Umbilical cord (tissue), 1 donor: ENCODE measurements at regions not wholly inside any gene's neighbourhood (a gene's known extent, or its start where the extent isn't known, plus 50 kb on each side); places are given as distances from the start of the nearest gene placed in this dataset.

Source experiments
- DNase-seq: peaks from one replicate; pipeline ENCODE4 v3.0.0-alpha.2; 2015; ENCODE audit warnings: low spot score

DNA sequence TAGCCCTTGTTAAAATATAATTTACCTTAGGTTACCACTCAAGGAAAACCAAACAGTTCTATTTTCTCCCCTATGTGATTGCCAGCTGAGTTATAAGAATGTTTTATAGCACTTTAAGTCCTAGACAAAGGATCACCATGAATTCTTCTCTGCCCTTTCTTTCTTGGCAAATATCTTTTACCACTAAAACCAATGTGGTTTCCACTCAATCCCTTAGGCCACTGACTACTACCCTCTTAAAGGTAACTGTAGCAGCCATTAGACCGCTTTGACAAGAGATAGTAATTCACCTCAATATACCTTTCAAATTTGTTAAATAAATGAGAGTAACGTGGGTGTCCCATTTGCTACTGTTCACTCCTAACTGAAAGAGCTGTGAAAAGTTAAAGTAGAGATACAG lies 307.9 kb upstream of the PRMT6 start:
- DNase-seq: no peak

DNA sequence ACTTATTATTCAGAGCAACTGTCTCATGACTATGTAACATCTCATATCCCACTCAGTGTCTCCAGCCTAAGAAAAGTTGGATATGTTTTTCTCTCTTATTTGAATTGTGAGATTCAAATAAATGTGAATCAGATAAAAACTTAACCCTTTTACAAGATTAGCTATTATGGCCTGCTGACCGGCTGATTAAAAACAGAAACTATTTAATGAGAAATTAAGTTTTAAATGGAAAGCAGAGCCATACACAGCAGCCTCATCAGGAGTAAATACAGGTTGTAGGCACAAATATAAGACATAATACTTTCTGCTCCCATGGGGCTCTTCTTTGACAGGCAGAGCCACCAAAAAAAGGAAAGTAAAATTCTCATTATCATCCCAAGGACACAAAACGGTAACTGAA lies 307.0 kb upstream of the PRMT6 start:
- no peak for DNase-seq

DNA sequence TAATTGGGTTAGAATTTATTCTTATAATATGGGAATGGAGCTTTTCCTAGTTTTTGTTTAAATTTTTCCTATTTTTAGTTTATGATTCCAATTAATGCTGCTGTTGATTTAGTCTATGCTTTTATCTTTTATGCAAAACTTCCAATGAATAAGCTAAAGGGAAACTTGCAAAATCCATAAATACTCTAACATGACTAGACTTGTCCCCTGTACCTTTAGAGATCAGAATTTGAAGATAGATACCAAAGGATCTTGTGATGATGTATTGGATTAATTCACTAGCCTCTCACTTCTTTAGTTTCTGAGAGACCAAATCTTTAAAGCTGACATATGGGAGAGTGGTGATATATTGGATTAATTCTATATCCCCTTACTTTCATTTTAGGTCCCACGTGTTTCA lies 306.6 kb upstream of the PRMT6 start:
- no peak for DNase-seq

DNA sequence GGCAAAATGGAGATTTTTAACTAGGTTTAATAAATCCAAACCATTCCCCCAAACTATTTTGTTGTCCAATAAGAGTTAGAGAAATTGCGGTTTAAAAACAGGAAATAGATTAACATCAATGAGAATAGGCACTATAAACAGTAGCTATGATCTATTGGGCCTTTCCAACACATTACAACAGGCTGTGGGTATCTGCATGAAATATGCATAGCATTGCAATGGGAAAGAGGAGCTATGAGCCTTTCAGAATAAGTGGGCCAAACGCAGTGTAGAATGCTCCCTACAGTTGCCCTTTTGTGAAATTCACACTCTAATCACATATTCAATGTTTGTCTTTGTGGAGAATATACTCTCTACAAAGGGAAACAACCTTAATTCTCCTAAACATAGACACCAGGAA lies 305.5 kb upstream of the PRMT6 start:
- no peak for DNase-seq

DNA sequence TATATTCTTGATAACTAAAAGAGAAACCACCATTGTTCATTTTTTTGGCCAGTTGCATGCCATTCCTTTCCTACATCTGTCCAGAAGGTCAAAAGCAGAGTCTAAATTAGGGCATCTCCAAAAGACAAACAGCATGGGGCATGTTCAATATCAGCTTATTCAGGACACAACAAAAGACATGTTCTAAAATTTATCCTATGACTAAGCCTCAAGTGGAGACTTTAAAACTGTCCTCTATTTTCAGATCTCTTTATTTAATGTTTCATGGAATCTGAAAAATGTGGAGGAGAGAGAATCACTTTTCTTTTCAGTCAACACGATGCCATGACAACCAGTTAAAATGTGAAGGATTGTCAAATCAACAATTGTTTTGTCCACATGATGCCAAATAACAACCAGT lies 303.4 kb upstream of the PRMT6 start:
- DNase-seq: no peak

DNA sequence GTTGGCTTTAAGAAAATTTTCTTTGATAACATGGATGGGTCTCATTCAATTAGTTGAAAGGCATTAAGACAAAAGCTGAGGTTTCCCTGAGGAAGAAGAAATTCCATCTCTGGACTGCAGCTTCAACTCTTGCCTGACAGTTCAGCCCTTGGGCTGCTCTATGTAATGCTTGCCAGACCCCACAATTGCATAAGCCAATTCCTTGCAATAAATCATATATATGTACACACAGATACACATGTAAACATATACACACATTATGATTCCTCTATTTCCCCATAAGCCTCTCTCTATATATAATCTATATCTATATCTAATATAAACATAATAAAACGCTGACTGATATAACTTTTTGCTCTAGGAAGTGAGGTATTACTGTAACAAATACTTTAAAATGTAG lies 301.5 kb upstream of the PRMT6 start:
- DNase-seq: no peak

DNA sequence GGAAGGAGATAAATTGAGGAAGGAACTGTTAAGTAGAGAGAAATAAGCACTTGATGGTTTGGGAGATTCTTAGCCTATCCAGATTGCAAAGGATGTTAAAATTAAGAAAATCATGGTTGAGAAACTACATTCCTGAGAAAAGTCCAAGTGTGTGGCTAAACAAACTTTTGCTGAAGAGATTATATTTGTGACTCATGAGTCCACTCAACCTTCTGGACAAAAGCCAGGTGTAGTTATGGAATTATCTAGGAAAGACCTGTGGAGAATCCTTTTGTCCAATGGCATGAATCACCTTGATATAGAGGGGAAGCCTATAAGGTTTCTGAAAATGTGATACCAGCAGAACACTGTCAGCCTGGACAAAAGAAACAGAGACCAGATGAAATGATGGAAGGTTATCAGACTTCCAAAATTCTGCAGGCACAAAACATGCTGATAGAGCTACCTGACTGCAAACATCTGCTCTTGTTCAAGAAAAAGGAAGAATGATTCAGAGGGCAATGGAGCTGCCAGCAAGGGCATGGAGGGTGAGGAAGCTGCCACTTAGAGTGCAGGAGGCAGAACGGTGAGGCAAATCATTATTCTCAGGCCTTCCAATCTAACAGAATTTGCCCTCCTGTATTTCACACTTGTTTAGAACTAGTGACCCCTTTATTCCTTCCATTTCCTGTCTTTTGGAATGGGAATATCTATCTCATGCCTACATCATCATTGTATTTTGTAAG lies 300.6 kb upstream of the PRMT6 start:
- DNase-seq: no peak

DNA sequence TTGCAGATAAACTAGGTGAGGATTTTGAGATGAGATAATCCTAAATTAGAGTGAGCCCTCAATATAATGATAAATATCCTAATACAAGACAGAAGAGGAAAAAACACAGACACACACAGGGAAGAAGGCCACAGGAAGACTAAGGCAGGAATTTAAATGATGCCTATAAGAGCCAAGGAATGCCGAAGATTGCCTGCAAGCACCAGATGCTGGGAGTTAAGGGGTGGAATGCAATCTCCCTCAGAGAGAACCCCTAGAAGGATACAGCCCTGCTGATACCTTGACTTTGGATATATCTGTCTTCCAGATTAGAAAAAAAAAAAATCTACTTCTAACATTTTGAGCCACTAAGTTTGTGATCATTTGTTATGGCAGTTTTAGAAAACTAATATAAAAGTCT lies 299.7 kb upstream of the PRMT6 start:
- DNase-seq: no peak

DNA sequence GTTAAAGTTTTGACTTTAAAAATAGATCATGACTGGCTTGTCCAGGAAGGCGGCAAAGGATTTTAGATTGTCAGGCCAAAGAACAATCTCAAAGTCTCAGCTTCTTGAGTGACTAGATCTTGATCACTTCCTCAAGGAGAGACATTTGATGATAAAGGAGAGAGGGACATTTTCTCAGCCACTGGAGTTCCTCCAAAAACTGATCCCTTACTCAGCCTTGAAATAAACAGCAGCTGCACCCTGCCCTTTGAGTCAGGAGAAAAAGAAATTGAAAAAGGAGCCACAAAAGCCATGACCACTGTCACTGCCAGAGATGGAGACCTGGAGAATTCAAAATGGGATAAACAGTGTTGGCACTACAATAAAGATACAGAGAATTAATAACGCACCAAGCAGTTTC lies 288.4 kb upstream of the PRMT6 start:
- no peak for DNase-seq

DNA sequence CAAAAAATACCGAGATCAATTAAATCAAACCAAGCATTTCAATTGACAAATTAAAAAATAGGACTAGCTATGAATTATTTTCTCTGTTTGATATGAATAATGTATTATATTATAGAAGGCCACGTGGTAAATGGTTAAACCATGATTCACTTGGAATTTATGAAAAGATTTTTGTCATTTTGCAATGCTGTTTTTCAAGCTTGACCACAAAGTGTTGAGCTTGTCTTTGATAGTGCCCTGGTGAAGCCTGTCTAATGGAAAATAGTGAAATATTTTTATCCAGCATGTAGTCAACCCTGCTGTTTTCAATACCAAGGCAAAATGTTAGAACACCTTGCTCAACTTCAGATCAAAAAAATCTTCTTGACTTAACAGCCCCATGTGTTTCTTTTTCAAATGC lies 288.0 kb upstream of the PRMT6 start:
- peak; percentile 2 for DNase-seq

DNA sequence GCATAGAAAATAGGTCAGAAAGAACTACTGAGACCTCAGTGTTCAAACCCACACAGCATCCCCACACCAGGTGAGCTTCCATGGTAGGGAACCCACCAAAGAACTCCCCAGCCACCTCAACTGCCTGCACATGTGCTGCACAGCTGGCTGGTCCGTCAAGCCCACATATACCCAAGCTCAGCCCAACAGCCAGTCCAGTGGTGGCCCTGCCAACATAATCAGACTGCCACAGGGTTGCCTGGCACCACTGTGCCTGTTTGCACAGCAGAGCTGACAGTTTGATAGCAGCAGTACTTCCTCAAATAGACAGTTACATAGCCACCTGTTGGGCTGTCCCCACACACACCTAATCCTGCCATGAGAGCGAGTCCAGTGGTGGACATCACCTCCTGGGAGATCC lies 283.3 kb upstream of the PRMT6 start:
- no peak for DNase-seq

DNA sequence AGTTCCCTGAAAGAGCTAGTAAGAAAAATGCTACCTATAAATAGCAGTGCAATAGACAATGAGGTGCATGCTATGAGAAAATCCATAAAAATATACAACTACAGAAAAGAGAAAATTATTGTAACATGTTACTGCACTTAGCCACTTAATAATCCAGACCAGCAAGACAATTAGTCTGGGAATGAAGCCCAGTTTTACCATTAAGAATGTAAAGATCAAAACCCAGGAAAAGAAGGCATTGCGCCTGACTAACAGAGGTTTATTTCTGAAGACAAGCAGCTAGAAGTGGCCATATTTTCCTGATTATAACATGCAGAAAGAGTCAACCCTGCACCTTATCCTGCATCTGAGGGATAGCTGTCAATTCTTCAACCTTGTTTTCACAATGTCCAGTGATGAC lies 276.4 kb upstream of the PRMT6 start:
- DNase-seq: no peak

DNA sequence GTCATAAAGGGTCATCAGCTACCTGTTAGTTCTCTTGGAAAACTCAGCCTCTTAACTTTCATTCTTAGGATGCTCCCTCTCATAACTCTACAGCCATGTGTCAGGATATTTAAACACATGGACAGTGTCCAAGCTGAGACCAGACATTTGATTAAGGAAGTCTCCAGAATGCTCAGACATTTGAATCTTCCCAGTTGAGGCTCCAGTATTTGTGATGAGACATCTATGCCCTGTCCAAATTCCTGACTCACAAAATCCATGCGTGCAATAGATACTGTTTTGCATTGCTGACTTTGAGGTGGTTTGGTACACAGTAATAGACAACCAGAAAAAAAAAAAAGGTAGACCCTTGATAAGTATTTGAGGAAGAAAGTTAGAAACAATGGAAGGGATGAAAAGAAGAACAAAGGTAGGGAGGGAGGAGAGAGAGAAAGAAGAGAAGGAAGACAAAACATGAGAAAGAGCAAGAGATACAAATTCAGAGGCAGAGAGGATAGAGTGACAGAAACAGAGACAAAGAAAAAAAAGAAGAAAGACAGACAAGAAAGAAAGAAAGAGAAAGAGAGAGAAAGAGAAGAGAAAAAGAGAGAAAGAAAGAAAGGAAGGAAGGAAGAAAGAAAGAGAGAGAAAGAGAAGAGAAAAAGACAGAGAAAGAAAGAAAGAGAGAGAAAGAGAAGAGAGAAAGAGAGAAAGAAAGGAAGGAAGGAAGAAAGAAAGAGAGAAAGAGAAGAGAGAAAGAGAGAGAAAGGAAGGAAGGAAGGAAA lies 275.5 kb upstream of the PRMT6 start:
- no peak for DNase-seq

DNA sequence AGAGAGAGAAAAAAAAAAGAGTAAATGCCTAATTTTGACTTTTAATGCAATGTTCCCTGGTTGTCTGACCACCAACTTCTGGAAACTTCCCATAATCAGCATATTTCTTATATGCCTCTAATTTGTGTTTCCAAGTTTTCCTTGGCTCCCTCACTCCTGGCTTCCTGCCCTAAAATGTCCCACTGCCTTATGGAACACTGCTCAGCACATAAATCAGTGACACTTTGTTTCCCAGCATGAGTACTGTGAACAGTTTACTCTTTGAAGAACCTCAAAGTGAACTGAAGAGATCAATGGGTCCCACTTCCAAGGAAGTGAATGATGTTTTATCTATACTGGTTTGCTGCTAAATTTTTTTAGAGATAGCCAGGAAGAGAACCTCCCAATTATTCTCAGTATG lies 271.3 kb upstream of the PRMT6 start:
- no peak for DNase-seq

DNA sequence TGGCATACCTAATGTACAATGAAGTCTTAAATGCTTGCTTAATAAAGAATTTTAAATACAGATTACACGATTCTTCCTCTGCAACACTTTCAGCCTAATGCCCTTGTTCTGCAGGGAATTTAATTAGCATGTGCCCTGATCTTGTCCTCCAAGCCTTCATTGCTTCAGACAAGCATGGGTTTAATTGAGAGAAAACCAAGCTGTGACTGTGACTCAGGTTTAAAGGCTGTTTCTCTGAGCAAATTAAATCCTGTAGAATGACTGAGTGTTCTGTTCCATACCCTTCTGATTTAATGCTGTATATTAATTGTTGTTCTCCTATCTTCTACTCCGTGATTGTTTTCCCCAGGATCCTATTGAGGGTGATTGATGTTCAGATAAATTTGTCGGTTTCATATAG lies 269.0 kb upstream of the PRMT6 start:
- DNase-seq: no peak

DNA sequence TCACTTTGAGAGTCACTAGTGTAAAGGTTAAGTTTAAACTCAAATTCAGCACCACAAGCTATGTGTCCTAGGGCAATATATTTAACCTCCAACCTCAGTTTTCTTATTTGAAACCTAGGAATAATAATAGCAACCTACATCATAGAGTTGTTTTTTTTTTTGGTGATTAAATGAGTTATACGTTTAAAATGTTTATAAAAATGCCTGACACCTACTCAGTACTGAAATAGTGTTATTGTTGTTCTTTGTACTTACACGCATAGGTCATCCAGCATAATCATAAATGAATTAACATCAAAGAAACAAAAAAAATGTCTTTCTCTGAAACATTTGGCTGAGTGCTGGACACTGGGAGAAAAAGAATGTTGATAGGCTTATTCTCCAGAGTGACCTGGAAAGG lies 266.8 kb upstream of the PRMT6 start:
- DNase-seq: no peak

DNA sequence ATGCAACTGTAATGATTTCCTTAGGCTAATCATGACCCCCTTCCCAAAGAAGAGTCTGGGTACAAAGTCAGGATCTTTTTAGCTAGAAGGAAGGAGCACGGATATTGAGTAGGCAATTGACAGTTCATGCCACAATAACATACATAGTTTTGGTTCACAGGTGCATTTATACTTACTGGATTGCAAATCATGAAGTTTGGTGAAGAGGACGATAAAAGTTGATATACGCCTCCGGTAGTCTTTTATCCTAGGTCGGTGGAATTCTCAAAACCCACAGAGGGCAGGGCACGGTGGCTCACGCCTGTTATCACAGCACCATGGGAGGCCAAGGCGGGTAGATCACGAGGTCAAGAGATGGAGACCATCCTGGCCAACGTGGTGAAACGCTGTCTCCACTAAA lies 265.4 kb upstream of the PRMT6 start:
- DNase-seq: no peak

DNA sequence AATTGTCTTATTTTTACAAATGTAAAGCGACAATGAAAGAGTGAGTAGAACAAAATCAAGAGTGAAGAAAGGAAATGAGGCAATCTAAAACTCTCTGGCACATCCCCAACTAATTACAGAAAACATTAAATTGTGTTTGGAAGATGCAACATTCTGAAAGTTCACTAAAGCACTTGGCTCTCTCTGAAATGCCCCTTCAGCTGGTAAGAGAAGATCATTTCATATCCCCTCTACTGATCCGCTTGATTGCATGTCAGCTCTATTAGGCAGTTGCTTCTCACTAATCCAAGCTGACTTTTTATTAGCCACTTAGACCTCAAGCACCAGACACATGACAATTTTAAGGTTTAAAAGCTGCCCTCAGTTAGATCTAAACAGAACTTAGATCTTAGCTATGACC lies 262.8 kb upstream of the PRMT6 start:
- DNase-seq: no peak

DNA sequence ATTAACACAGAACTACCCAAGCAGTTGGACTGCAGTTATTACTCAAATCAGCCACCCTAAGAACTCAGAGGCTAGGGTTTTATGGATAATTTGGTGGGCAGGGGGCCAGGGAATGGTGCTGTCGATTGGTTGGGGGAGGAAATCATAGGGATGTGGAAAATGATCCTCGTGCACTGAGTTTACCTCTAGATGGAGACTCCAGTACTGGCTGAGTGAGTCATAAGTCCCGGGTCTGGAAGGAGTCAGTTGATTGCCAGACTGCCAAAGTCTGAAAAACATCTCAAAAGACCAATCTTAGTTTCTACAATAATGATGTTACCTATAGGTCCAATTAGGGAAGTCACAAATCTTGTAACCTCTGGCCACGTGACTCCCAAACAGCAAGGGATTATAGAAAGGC lies 257.5 kb upstream of the PRMT6 start:
- no peak for DNase-seq

DNA sequence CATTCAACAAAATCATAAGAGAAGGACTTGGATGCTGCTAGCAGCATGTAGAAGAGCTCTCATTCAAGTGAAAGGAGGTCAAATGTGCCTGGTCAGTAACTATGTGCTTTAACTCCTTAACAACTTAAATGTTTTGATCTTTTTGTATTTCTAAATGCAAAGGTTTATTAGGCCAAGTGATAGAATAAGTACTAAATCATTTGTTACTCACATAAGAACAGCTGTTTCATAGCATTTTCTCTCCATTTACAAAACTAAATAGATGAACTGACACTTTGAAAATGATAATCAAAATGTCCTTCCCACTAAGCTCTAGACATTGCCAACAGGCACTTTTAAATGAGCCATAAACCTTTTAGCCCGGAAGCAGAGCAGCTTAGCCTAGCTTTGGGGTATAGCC lies 254.3 kb upstream of the PRMT6 start:
- DNase-seq: no peak

DNA sequence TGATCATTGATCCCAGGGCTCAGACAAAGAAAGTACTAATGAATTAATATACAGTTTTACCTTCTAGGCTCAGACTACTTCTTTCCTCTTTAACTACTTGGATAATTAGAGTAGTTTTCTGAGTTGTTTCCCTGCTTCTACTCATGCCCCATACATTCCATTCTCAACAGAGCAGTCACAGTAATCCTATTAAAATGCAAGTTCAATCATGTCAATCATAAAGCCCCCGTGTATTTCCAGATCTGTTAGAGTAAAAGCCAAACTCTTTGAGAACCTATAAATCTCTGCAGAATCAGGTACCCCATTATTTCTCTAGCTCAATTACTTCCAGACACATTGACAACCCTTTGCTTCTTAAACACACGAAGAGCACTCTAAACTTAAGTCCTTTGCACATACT lies 242.1 kb upstream of the PRMT6 start:
- DNase-seq: no peak

DNA sequence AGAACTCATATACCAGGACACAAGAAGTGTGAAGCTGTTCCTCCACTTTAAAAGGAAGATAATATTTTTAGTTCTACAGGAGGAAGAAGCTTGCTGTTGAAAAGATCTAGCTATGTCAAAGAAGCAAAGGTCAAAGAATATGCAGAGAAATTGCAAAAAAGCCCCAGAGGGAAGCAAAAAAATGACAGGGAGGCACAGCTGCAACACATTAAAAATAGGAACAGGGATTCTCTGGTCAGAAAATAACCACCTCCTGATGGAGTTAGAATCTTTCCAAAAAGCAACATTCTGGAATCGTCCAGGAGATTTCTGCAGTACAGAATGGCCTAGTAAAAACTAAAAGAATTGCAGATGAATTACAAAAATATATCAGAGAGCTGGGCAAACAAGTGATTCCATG lies 238.9 kb upstream of the PRMT6 start:
- DNase-seq: no peak

DNA sequence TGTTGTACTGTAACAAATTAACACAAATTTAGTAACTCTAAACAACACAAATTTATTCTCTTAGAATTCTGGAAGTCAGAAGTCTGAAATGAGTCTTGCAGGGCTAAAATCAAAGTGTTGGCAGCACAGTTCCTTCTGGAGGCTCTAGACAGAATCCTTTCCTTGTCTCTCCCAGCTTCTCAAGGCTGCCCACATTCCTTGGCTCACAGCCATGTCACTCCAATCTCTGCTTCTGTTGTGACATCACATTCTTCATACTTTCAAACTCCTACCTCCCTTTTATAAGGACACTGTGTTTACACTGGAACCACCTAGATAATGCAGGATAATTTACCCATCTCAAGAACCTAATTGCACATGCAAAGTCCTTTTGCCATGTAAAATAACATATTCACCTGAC lies 225.0 kb upstream of the PRMT6 start:
- DNase-seq: no peak

DNA sequence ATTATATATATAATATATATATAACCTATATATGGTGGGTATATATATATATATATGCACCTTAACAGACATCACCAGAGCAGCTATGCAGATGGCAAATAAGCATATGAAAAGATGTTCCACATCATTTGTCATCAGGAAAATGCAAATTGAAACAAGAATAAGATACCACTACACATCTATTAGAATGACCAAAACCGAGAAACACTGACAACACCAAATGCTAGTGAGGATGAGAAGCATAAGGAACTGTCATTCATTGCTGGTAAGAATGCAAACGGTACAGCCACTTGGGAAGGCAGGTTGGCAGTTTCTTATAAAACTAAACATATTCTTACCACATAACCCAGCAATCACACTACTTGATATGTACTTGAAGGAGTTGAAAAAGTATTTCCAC lies 219.8 kb upstream of the PRMT6 start:
- no peak for DNase-seq
